Dermis microvascular lymphatic vessel endothelial cell (primary cell): ENCODE measurements at regions not wholly inside any gene's neighbourhood (a gene's known extent, or its start where the extent isn't known, plus 50 kb on each side); places are given as distances from the start of the nearest gene placed in this dataset.

Source experiments
- DNase-seq, 2 donors: peaks; one replicate each; pipeline versions ENCODE4 v3.0.0 to v3.0.0-alpha.2; 2010; ENCODE audit warnings: low read depth in 2 of 2

DNA sequence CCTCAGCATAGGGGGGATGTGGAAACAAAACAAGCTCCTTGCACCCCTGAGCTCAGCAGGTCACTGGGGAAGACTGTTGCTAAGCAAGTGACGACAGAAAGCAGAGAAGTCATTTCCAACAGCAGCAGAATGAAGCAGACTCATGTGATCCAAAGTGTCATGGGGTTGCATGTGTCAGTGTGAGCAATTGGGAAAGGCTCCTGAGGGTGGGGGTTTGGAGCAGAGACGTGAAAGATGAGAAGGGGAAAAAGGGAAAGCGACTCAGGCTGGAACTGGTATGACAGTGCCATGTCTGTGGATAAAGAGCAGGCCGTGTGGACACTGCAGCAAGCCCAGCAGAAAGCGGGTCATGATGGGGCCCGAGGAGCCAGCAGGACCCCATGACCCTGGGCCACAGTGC is 363.9 kb downstream of the PREX1 start:
- DNase-seq: no peak

DNA sequence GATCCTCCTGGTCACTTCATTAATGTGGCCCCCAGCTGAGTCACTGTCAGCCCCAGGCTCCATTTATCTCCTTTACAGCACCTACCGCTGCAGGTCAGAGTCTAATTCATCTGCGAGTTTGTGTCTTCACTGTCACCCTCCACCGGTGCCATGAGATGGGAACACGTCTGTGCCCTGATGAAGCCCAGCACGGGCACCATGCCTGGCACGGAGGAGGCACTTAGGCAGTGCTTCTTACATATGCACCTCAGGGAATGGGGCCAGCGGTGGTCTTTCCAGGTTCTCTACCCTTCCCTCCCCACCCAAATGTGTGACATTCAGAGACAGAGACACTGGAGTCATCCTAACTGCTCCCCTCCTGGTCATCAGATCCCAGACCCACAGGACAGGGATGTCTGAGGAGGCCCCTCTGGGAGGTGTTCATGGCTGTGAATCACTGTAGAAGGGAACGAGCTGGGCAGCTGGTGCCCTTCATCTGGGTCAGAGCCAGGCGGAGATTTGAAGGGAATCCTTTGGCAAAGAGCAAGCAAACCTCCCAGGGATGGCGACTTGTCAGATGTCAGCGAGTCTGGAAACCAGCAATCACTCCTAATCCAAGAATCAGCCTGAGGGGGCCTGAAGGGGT is 364.6 kb downstream of the PREX1 start:
- DNase-seq: no peak

DNA sequence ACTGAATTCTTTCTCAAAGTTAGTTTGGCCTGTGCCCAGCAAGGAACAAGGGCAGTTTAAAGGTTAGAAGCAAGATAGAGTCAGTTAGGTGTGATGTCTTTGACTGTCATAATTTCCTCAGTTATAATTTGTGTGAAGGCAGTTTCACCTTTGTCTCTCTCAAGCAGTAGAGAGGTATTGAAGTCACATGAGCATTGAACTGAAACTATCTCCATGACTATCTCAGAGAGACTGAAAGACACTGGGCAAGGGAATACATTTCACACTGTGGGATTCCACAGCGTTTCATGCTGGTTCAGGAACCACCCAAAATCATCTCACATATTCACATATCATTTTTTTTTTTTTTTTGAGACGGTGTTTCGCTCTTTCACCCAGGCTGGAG is 366.1 kb downstream of the PREX1 start:
- DNase-seq: no peak

DNA sequence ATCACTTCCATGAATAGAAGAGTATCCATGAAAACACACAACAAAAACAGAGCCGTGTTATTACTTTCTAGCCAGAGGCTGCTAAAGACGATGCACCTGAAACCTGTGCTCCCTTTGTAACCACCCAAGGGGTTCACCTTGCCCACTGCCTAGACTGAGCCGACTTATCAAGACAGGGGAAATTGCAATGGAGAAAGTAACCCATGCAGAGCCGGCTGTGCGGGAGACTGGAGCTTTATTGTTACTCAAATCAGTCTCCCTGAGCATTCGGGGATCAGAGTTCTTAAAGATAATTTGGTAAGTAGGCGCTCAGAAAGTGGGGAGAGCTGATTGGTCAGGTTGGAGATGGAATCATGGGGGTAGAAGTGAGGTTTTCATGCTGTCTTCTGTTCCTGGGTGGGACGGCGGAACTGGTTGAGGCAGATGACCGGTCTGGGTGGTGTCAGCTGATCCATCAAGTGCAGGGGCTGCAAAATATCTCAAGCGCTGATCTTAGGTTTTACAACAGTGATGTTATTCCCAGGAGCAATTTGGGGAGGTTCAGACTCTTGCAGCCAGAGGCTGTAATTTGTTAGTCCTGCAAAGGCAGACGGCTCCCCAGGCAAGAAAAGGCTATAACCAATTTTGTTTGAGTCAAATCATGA is 366.6 kb downstream of the PREX1 start:
- no peak for DNase-seq

DNA sequence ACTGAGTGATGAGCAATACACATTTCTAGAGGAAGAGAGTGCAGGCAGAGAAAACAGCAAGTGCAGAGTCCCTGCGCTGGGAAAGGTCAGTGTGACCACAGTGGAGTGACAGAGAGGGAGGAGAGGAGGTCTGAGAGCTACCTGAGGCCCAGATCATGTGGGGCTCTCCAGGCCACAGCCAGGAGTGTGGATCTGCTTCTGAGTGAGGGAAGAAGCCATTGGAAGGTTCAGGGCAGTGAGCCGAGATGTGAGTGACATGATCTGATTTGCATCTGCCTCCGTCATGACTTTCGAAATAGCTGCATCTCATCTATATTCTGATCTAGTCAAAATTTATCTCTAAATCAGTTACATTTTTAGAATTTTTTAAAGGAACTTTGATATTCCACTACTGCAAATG is 367.1 kb downstream of the PREX1 start:
- DNase-seq: no peak

DNA sequence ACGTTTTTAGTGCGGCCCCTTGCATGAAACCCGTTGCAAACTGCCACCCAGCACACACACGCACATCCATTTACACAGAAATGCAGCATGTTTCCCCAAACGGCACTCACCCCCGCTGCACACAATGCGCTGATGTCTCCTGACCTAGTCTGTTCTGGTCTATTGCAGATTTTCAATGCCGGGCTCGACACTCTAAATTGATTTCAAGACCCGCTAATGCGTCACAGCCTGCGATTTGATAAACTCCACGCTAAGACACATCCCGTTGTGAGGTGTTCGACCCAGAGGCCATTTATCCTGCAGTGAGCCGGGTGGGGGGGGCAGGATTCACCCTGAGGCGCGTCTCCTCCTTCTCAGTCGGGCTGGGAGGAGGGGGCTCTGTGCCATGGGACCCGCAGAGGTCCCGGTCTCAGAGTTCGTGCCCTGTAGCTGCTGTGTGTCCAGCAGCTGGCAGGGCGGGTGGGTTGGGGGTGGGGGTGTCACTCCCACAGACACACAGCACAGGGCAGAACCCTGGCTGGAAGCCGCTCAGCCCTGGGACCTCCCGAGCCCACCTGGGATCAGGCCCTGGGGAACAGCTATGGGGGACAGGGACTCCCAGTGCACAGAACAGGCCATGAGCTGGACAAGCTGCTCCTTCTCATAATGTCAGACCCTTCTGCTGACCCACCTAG is 367.9 kb downstream of the PREX1 start:
- DNase-seq: no peak

DNA sequence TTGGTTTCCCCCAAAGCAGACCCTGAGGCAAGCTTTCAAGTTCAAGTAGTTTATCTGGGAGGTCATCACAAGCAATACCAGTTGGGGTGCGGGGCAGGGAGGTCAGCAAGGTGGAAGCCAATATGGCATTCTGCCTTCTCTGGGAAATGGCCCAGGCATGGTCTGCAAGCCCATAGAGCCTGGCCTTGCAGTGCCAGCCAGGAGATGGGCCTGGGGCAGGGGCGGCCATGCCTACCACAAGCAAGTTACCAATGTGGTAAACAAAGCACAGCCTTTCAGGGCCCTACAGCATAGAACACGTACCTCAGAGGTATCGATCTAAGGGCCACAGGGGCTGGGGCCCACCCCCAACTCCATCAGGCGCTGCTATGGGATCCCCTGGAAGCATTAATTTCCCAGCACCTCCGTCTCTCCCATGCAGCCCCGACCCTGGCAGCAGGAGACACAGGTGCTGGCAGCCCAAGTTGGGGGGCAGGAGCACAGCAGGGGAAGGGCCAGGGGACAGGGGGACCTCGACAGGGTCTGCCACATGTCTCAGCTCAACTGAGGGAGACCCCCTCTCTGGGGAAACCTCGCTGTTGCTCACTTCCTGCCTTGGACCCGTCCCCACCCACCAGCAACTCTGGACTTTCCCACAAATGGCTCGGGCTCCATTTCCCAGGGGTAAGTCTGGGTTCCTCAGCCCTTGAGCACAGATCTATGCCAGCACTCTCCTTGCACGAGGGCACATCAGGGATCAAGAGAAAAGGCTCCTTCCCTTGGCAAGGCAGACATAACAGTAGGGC is 369.0 kb downstream of the PREX1 start:
- DNase-seq: no peak

DNA sequence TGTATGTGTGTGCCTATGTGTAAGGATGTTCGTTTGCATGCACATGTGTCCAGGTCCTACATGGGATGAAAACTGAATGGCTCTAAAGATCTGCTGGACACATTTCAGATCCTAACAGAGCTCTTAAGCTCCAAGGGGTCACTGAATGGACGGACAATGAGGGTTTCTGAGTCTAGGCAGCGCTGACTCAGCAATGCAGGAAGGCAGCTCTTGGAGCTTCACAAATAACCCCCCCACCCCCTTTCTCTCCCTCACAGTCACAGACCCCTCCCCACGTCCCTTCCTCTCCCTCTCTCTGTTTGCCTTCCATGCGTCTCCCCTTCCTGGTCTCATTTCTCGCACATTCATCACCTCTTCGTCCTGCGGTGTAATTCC is 369.8 kb downstream of the PREX1 start:
- no peak for DNase-seq

DNA sequence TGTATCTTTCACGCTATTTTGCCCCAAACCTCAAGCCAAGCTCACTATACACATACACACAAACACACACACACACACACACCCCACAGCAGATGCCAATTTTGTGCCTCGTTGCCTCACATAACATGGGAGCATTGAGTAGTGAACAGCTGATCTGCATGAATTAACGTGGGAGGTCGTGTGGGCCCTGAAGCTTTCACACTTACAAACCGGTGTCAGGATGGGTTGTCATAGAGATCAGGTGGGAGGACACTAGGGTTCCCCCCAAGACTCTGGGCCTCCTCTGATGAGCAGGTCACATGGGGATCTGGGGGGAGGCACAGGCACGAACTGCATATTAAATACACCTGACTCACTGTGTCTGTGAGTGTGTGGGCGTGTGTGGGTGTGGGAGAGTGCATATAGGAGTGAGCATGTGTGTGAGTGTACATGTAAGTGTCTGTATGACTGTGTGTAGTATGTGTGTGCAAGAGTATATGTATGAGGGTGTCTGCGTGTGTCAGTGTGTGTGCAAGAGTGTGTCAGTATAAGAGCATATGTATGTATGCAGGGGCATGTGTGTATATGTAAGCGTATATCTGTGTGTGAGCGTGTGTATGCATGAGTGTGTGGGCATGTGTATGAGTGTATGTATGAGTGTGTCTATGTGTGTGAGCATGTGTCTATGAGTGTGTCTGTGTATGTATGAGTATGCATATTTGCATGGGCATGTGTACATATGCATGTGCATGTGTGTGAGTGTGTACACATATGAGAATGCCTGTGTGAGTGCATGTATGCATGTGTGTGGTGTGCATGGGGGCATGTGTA is 370.4 kb downstream of the PREX1 start:
- no peak for DNase-seq

DNA sequence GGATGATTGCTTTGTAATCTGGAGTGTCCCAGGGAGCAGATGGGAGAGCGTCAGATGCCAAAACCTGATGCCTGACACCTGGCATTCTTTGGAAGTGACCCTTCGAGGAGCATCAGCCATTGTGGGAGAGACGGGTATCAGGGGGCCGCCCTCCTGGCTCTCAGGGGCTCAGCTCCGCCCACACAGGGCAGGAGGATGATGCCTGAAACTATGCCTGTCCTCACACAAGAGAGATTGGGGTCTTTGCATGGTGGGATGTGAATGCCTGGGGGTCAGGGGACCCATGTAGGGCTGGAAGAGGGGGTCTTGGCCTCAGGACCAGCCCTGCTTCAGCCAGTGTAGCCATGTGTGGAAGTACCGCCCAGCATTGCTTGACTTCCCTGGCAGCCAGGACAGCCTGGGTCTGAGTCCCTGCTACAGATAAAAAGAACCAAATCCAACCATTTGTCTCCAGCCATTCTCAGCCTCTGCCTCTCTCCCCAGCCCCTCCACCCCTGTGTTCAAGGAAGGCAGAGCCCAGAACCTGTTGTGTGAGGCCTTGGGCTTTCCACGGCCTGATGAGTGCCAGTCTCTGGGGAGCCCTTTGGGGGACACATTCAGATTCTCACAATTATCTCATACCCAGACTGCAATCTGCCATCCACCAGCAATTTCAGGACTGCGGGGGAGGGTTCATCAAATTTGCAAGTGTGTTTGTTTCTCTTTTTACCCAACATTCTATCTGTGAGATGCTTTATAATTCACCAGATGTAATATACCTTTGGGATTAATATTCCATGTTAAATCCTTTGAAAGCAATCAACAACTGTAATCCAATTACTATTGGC is 371.2 kb downstream of the PREX1 start:
- DNase-seq: no peak

DNA sequence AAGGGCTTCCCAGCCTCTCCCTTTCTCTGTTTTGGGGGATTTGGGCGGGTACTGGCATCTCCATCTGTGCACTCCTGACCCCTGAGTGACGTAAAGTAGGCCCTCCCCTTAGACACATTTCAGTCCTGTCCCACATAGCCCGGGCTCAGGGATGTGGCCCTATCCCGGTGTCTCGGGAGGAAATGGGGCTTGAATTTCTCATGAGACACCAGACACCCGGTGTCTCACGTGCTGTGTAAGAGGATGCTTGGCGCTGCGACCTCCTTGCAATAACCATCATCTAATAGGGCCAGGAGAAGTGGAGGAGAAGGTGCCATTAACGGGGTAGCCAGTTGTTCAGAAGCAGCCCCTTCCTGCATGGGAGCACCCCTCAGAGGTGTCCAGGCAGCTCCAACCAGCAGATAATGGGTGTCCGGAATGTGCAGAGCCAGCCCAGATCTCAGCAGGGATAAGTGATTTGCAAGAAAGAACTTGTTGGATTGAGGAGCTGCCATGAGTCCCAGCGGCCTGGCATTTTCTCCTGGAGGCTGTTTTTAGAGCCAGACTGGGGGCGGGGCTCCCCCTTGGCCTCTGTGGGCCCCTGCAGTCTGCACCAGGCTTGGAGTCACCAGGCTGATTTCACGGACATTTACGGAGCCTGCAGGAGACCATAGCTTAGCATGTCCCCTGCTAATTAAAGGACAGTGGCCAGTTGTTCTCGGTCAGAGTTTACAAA is 372.0 kb downstream of the PREX1 start:
- no peak for DNase-seq

DNA sequence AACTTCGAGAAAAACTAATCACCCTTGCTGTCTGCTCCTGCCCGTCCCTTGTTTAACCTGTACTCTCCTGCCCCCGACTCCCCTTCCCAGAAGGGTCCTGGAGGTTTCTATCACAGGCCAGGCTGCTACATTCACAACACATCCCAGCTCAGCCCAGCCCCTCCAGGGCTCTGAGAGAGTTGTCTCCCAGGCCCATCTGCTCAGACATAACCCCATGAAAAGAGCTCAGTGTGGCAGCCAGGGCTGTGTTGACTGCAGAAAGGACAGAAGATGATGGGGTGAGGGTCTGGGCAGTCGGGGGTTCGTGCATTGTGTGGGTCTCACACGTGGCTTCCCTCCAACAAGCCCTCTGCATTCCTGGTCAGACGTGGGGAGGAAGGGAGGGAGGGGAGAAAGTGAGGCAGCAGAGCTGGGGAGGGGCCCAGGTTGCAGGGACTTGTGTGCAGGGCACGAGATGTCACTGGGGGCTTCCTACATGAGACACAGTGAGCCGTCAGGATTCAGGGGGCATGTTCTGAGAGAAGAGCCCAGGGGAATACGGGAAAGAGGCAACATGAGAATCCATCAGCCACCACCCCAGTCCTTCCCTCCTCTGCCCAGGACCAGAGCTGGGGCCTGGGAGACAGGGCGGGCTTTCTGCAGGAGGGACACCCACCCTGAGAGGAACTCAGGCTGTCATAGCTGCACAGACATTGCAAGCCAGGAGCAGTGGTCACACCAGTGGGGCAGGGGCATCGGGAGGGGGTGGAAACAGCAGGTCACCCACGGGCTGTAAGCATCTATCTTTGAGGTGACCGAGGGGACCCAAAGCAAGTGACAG is 372.9 kb downstream of the PREX1 start:
- no peak for DNase-seq

DNA sequence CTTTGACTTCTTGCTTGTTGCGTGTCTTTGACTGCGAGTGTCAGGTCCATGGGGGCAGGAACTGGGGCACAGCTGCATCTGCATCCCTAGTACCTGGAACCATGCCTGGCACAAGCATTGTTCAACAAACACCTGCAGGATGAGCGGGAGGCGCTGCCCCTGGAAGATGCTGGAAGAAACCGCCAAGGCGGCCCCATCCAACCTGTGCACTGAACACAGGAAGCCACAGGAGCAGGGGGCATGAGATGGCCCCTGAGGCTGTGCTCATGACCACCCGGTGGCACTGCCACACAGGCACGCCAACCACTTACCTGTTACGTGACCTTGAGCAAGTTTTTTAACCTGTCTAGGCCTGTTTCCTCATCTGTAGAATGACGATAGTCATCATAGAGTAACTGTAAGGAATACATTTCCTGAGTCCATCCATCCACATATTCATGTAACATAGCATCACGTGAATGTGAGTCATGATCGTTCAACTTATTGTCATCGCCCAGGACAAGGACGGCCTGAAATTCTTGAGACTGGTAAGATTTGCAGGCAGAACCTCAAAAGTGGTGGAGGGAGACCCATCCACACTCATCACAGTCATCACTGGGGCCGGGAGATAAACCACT is 374.2 kb downstream of the PREX1 start:
- DNase-seq: no peak

DNA sequence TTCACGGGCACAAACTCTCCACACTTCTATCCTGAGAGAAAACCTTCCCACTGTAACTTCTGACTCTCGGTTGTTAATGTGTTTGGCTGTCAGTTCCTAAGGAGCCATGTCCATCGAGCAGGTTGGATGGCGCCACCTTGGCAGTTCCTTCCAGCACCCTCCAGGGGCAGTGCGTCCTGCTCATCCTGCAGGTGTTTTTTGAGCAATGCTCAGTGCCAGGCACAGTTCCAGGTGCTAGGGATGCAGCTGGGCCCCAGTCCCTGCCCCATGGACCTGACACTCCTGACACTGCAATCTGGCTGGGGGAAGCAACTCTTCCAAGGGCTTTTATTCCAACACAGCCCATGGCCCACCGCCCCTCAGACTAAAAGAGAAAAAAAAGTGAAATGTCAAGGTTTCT is 376.4 kb downstream of the PREX1 start:
- DNase-seq: no peak

DNA sequence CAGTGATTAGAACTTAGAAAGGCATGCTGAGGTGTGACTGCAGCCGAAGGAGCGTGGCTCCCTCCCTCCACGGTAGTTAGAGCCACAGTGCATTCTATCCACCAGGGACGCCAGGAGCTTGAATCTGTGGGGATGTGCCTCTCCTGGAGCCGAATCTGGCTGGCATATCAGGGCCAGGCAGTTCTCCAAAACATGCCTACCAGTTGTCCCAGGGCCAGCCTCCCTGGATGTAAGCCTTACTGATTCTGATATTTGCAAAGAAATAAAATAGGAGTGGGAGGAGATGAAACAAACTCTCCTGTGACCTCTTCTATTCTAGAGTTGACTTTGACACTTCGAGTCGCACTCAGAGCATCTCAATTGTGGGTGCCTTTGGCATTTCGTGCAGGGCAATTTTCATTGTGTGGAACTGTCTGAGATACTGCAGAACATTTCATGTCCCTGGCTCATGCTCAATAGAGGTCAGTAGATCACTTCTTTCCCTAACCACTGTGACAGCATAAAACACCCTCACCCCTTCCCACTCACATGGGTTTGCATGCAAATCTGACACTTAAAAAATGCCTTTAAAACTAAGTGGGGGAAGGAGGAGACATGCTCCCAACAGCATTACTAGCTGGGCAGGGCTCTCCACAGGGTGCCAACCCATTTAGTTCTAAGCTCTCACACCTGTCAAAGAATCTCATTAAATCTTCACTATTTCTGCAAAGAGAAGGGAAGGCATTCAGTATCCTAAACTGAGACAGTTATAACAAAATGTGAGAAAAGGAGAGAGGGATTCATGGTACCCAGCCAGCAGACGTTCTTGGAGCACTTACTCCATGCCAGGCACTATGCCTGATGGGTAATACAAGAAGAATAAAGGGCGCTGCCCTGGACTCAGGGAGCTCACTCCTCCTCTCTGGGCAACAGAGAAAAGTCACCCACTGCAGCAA is 378.9 kb downstream of the PREX1 start:
- no peak for DNase-seq

DNA sequence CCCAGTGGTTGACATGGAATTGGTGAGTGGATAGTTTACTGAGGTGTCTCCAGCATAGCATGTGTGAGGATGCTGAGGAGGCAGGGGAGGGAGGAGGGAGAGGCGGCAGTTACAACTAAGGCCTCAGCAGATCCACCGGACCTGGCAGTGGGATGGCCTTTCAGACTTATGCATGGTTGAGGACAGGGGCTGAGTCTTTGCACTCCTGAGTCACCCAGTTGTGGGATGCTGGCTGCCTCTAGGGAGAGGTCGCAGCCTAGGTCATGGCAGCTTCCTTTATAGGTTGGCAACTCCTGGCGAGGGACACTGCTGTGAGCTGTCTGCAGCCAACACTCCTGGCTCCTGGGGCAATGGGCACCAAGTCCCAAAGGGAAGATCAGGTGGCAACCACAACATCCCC is 380.3 kb downstream of the PREX1 start:
- DNase-seq: no peak

DNA sequence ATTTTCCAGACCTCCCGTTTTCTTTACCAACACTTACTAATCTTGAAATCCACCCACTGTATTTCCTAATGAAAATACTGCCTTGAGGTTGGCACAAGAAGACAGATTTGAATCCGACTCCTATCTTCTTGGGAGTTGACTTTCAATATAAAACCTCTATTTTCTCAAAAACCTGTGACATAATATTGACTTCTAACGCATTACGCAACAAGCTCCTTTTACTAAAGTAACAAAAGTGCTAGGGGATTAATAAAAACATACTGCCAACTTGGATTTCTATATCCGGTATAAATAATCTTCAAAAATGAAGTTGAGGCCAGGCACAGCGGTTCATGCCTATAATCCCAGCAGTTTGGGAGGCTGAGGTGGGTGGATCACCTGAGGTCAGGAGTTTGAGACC is 382.0 kb downstream of the PREX1 start:
- DNase-seq: no peak

DNA sequence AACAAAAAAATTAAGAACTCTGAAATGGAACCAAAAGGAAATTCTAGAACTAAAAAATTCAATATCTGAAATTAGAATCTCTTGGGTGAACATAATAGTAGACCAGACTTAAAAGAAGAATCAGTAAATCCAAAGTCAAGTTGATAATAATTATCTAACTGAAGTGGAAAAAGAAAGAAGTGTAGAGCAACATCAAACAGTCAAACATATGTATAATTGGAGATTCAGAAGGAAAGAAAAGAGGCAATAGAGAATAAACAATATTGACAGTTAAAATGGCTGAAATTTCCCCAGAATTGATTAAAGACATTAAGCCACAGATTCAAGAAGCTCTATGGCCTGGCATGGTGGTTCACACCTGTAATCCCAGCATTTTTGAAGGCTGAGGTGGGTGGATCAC is 383.6 kb downstream of the PREX1 start:
- DNase-seq: no peak
